ENCODE measurements at regions not wholly inside any gene's neighbourhood (a gene's known extent, or its start where the extent isn't known, plus 50 kb on each side); places are given as distances from the start of the nearest gene placed in this dataset.

GRCh38 chr1:201691716-201692554, 137.0 kb upstream of the IPO9 start:
- no peak overlapping the region for H3K27ac ChIP-seq
- peaks cover 5% of the 10 kb centered on the region; the same call in 1 of the 2 replicates for H3K4me1 ChIP-seq (replicated peaks; ENCODE audit: insufficient read depth)
- no peak overlapping the region for H3K4me3 ChIP-seq
- H3K9me3 ChIP-seq (ENCODE audit: insufficient read depth, low read depth), result no peaks in the 10 kb centered on the region
- TF ChIP-seq EZH2 (IDR thresholded peaks at IDR 0.05; ENCODE audit: low read depth), result no peak
- TF ChIP-seq, protein P1, sequence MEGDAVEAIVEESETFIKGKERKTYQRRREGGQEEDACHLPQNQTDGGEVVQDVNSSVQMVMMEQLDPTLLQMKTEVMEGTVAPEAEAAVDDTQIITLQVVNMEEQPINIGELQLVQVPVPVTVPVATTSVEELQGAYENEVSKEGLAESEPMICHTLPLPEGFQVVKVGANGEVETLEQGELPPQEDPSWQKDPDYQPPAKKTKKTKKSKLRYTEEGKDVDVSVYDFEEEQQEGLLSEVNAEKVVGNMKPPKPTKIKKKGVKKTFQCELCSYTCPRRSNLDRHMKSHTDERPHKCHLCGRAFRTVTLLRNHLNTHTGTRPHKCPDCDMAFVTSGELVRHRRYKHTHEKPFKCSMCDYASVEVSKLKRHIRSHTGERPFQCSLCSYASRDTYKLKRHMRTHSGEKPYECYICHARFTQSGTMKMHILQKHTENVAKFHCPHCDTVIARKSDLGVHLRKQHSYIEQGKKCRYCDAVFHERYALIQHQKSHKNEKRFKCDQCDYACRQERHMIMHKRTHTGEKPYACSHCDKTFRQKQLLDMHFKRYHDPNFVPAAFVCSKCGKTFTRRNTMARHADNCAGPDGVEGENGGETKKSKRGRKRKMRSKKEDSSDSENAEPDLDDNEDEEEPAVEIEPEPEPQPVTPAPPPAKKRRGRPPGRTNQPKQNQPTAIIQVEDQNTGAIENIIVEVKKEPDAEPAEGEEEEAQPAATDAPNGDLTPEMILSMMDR (conservative IDR thresholded peaks at IDR 0.05), result no peak
- no peaks in the 10 kb centered on the region for H3K27me3 ChIP-seq (ENCODE audit: insufficient read depth, low read depth)
- POLR2A ChIA-PET (ENCODE audit: unreplicated experiment), result interaction anchor here (0.6 kb wide), 1 partner anchor 149 kb away, joined by 3 read pairs; no protein-coding TSS in a partner anchor
- no peak overlapping the region for H2AFZ ChIP-seq
- no peaks in the 10 kb centered on the region for H4K20me1 ChIP-seq (ENCODE audit: insufficient read depth)
- no peaks in the 10 kb centered on the region for H3K79me2 ChIP-seq (ENCODE audit: low read depth)
- H3K36me3 ChIP-seq (ENCODE audit: low read depth), result no peaks in the 10 kb centered on the region
- intact Hi-C loops (cut with micrococcal nuclease; ENCODE audit: unreplicated experiment), result no loop called here
- CTCF ChIA-PET, result interaction anchor here (0.6 kb wide), 1 partner anchor 130 kb away, joined by 3 read pairs; no protein-coding TSS in a partner anchor
- BruUV-seq (replicated peaks), result no TSS peak
- H3K4me2 ChIP-seq, result no peak overlapping the region
- no peaks in the 10 kb centered on the region for H3F3A ChIP-seq (ENCODE audit: insufficient read depth, low read depth)
- no peaks in the 10 kb centered on the region; the same call in 1 of the 2 replicates for H3K9me2 ChIP-seq (ENCODE audit: insufficient read depth)
- no peak for DNase-seq

GRCh38 chr1:201692555-201693394, 136.2 kb upstream of the IPO9 start:
- H3K36me3 ChIP-seq (ENCODE audit: low read depth), result no peaks in the 10 kb centered on the region
- ChIA-PET POLR2A (ENCODE audit: unreplicated experiment) (no interaction called here), CTCF (no interaction called here)
- no peak overlapping the region for H3K4me2 ChIP-seq
- H3K9me2 ChIP-seq (ENCODE audit: insufficient read depth), result no peaks in the 10 kb centered on the region; the same call in 1 of the 2 replicates
- no peaks in the 10 kb centered on the region for H3F3A ChIP-seq (ENCODE audit: insufficient read depth, low read depth)
- H3K4me3 ChIP-seq, result no peak overlapping the region
- TF ChIP-seq, protein P1 (conservative IDR thresholded peaks at IDR 0.05), result no peak
- no peak for TF ChIP-seq EZH2 (IDR thresholded peaks at IDR 0.05; ENCODE audit: low read depth)
- no peak overlapping the region for H3K27ac ChIP-seq
- H3K27me3 ChIP-seq (ENCODE audit: insufficient read depth, low read depth), result no peaks in the 10 kb centered on the region
- H3K4me1 ChIP-seq (replicated peaks; ENCODE audit: insufficient read depth), result no peaks in the 10 kb centered on the region
- H2AFZ ChIP-seq, result no peak overlapping the region
- H3K9me3 ChIP-seq (ENCODE audit: insufficient read depth, low read depth), result no peaks in the 10 kb centered on the region
- no peaks in the 10 kb centered on the region for H3K79me2 ChIP-seq (ENCODE audit: low read depth)
- intact Hi-C loops (cut with micrococcal nuclease; ENCODE audit: unreplicated experiment), result no loop called here
- no peak for DNase-seq
- H4K20me1 ChIP-seq (ENCODE audit: insufficient read depth), result no peaks in the 10 kb centered on the region
- BruUV-seq (replicated peaks), result no TSS peak

DNA sequence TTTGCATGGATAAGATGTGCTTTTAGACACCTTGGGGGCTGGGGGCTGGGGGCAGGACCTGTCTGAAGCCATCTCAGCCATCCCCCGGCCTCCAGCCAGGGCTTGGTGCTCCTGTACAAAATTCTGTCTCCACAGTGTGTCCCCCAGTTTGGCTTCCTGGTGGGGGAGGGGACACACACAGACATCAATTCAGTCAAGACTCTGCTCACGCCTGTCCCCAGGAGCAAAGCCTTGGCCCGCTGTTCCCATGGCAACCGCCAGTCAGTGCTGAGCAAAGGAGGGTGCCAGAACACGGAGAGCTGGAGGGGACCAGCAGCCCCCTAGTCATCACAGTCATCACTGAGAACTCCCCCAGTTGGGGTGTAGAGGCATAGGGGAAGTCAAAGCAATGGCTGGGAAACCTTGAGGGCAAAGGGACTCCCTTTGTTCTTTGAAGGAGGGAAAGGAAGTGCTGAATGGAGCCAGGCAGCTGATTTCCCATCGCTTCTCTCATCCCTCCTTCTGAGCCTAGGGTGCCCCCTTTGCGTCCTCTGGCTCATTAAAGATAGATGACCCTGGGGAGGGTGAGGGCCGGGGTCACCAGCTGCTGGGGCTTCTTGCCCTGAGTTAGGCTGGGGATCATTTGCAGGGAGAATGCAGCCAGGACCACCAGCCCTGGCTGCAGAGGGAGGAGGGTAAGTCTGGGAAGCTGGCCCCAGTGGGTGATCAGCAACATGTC, 134.9 kb upstream of the IPO9 start:
- Histone ChIP-seq H3K4me2 (no peak overlapping the region), H2AFZ (no peak overlapping the region), H3K4me1 (replicated peaks; ENCODE audit: insufficient read depth) (no peaks in the 10 kb centered on the region), H3K9me3 (ENCODE audit: insufficient read depth, low read depth) (no peaks in the 10 kb centered on the region), H3K27ac (no peak overlapping the region), H3K4me3 (no peak overlapping the region), H3K9me2 (ENCODE audit: insufficient read depth) (no peaks in the 10 kb centered on the region; the same call in 1 of the 2 replicates), H3K79me2 (ENCODE audit: low read depth) (no peaks in the 10 kb centered on the region), H3F3A (ENCODE audit: insufficient read depth, low read depth) (no peaks in the 10 kb centered on the region), H3K36me3 (ENCODE audit: low read depth) (no peaks in the 10 kb centered on the region), H4K20me1 (ENCODE audit: insufficient read depth) (no peaks in the 10 kb centered on the region), H3K27me3 (ENCODE audit: insufficient read depth, low read depth) (no peaks in the 10 kb centered on the region)
- TF ChIP-seq, protein P1 (conservative IDR thresholded peaks at IDR 0.05), result no peak
- TF ChIP-seq EZH2 (IDR thresholded peaks at IDR 0.05; ENCODE audit: low read depth), result no peak
- DNase-seq, result no peak
- intact Hi-C loops (cut with micrococcal nuclease; ENCODE audit: unreplicated experiment), result no loop called here
- BruUV-seq (replicated peaks), result no TSS peak
- CTCF ChIA-PET, result no interaction called here
- POLR2A ChIA-PET (ENCODE audit: unreplicated experiment), result no interaction called here
